Heart right ventricle (tissue), 16 donors: ENCODE measurements at regions not wholly inside any gene's neighbourhood (a gene's known extent, or its start where the extent isn't known, plus 50 kb on each side); places are given as distances from the start of the nearest gene placed in this dataset.

Experiments
- ATAC-seq, 8 donors: fragments of 200-7000 bp; cut with Tn5 transposase; one replicate each; pipeline ENCODE4 v1.9.1; 2020; ENCODE audit warnings: mild to moderate bottlenecking in 8 of 8, moderate library complexity in 8 of 8, moderate number of reproducible peaks in 1 of 8
- DNase-seq, 2 donors: peaks; one replicate each; pipeline ENCODE4 v3.0.0-alpha.2; 2020
- H3K27ac ChIP-seq, 10 donors: fragments of 200-600 bp; sonication (generic) in 2 of 10; one replicate each; pipeline versions ENCODE4 v1.5.0 to v1.8.0; 2020 to 2022; ENCODE audit warnings: mild to moderate bottlenecking in 3 of 10
- H3K27me3 ChIP-seq, 7 donors: fragments of 200-600 bp; one replicate each; pipeline ENCODE4 v1.8.0; 2021 to 2022; ENCODE audit warnings: mild to moderate bottlenecking in 2 of 7
- H3K36me3 ChIP-seq, 9 donors: fragments of 200-600 bp; sonication (generic) in 1 of 9; one replicate each; pipeline versions ENCODE4 v1.5.0 to v1.8.0; 2020 to 2022; ENCODE audit warnings: mild to moderate bottlenecking in 2 of 9
- H3K4me1 ChIP-seq, 9 donors: fragments of 200-600 bp; sonication (generic) in 1 of 9; one replicate each; pipeline versions ENCODE4 v1.5.0 to v1.8.0; 2020 to 2022; ENCODE audit warnings: mild to moderate bottlenecking in 4 of 9
- H3K4me3 ChIP-seq, 10 donors: fragments of 200-600 bp; sonication (generic) in 2 of 10; one replicate each; pipeline versions ENCODE4 v1.5.0 to v1.8.0; 2020 to 2022; ENCODE audit warnings: mild to moderate bottlenecking in 7 of 10, moderate library complexity in 2 of 10
- H3K9me3 ChIP-seq, 11 donors: fragments of 200-600 bp in 10 of 11; sonication (generic) in 2 of 11; one replicate each; pipeline versions ENCODE4 v1.5.0 to v1.8.0; 2013 to 2022; ENCODE audit warnings: mild to moderate bottlenecking in 2 of 11, control low read depth in 1 of 11, moderate library complexity in 1 of 11
- WGBS, 2 donors: extraction: QIAGEN DNeasy Blood & Tissue Kit; methylation state at CpG; one replicate each; pipeline ENCODE4 v1.1.7; 2013; ENCODE audit warnings: inconsistent platforms in 1 of 2; 5-methylcytosine and 5-hydroxymethylcytosine counted together
- intact Hi-C, 10 donors: fragments of 100-400 bp; cut with DNase I; formaldehyde crosslinking; loops; one replicate each; pipeline versions ENCODE4 v1.11.1 to v1.14.2; 2022
- TF ChIP-seq, protein P1 (sequence below), 9 donors: fragments of 200-600 bp; sonication (generic) in 2 of 9; IDR thresholded peaks; one replicate each; pipeline versions ENCODE4 v1.5.0 to v1.8.0; 2021 to 2022; ENCODE audit warnings: antibody characterized with exemption in 9 of 9, mild to moderate bottlenecking in 5 of 9, moderate library complexity in 1 of 9
- donor health status: Arrhythmogenic right ventricular cardiomyopathy.
- donor health status: ischemic (EF 13 %, LVEDD 7.1; RV severe dilation, severe dysfunction).
- donor health status: healthy with polysubstance abuse.
- donor health status: DM: no; HTN: yes; CAD: no.
- donor health status: DM: no; HTN: no; CAD: no.
- donor health status: ischemic (EF 25% LVEDD 6.9; RV normal size, moderate dysfunction).
- donor health status: ischemic (EF 25% LVEDD 5.7; RV mildly dilated, moderate dysfunction).
- donor health status: healthy.
- donor health status: DM: yes; HTN: yes; CAD: no.
- donor health status: Ischemic cardiomyopathy.
- donor health status: ischemic (EF 35%, LVEDD 5.7; RV mildly dilated, moderate dysfunction).
- donor health status: nonischemic (EF 11% LVEDD 7.7; RV severe dilation, severe dysfunction).
- donor health status: DM: yes; HTN: yes; CAD: no.
- donor health status: PGD.
- donor health status: ischemic (EF 29% LVEDD 5.4; RV normal size, mild dysfunction).
- donor health status: nonischemic (EF 23%, LVEDD 6.1; RV moderate dilation, normal function).

DNA sequence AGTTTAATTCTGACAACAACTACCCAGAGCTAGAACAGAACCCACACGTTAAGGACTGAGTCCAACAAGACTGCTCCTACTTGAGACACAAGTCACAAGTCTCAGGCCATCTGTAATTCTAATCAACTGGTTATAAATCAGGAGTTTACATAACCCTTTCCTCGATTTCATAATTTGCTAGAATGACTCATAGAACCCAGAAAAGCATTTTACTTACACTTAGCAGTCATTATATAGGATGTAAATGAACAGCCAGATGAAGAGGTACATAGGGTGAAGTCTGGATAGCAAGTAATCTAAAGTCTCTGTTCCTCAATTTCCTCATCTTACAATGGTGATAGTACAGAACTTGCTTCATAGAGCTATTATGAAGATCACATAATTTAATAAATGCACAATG is 1018.2 kb downstream of the DIPK2A start:
- peaks cover 0 to 4% (median 0%) of the 10 kb centered on the region in 11 donors for H3K9me3 ChIP-seq
- H3K4me3 ChIP-seq: no peak overlapping the region
- H3K27me3 ChIP-seq: no peaks in the 10 kb centered on the region
- DNase-seq: no peak
- no peak overlapping the region for H3K27ac ChIP-seq
- no peak for ATAC-seq
- TF ChIP-seq, protein P1, sequence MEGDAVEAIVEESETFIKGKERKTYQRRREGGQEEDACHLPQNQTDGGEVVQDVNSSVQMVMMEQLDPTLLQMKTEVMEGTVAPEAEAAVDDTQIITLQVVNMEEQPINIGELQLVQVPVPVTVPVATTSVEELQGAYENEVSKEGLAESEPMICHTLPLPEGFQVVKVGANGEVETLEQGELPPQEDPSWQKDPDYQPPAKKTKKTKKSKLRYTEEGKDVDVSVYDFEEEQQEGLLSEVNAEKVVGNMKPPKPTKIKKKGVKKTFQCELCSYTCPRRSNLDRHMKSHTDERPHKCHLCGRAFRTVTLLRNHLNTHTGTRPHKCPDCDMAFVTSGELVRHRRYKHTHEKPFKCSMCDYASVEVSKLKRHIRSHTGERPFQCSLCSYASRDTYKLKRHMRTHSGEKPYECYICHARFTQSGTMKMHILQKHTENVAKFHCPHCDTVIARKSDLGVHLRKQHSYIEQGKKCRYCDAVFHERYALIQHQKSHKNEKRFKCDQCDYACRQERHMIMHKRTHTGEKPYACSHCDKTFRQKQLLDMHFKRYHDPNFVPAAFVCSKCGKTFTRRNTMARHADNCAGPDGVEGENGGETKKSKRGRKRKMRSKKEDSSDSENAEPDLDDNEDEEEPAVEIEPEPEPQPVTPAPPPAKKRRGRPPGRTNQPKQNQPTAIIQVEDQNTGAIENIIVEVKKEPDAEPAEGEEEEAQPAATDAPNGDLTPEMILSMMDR (IDR thresholded peaks at IDR 0.05): no peak
- 48 to 68% methylated on average over 2 of the region's 2 CpGs for WGBS, 2 donors
- H3K4me1 ChIP-seq: no peaks in the 10 kb centered on the region
- no peaks in the 10 kb centered on the region for H3K36me3 ChIP-seq
- intact Hi-C loops: no loop called here

- Histone ChIP-seq H3K27me3 (no peaks in the 10 kb centered on the region), H3K36me3 (no peaks in the 10 kb centered on the region), H3K4me3 (no peak overlapping the region), H3K27ac (no peak overlapping the region), H3K9me3 (peaks cover 0 to 20% (median 0%) of the 10 kb centered on the region in 11 donors), H3K4me1 (no peaks in the 10 kb centered on the region)
- ATAC-seq (no peak), DNase-seq (no peak)
- intact Hi-C loops: no loop called here
- TF ChIP-seq, protein P1 (IDR thresholded peaks at IDR 0.05): no peak
- 76 to 85% methylated on average over 1 of the region's 1 CpG for WGBS, 2 donors
Measured at GRCh38 chr3:144995856-144996255, 1024.2 kb downstream of the DIPK2A start.

GRCh38 chr3:145005427-145005826 is 1033.8 kb downstream of the DIPK2A start:
- TF ChIP-seq, protein P1 (IDR thresholded peaks at IDR 0.05): no peak
- WGBS, 2 donors: 75 to 81% methylated on average over 4 of the region's 4 CpGs
- no peak overlapping the region for H3K27ac ChIP-seq
- no peaks in the 10 kb centered on the region for H3K4me1 ChIP-seq
- intact Hi-C loops: no loop called here
- no peaks in the 10 kb centered on the region for H3K36me3 ChIP-seq
- H3K9me3 ChIP-seq: peaks cover 0 to 23% (median 0%) of the 10 kb centered on the region in 11 donors
- H3K27me3 ChIP-seq: no peaks in the 10 kb centered on the region
- no peak overlapping the region for H3K4me3 ChIP-seq
- DNase-seq: no peak
- ATAC-seq: no peak

DNA sequence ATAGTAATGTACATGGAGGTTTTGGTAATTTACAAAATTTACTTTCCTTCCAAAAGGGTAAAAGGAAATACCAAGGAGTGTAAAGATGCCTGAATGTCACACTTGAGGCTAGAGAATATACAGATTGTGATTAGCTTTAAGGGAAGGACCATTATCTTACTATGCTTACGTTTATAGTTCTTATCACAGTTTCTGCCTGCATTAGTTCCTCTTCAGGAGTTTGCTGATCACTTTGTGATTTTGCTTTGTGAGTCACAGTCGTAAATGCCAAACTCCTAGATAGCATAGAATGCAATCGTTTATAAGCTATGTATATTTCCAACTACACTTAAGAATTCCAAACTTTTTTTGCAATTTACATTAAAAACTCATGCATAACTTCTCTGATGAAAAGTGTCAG is 1034.6 kb downstream of the DIPK2A start:
- TF ChIP-seq, protein P1 (IDR thresholded peaks at IDR 0.05): no peak
- no peaks in the 10 kb centered on the region for H3K4me1 ChIP-seq
- H3K4me3 ChIP-seq: no peak overlapping the region
- H3K27ac ChIP-seq: no peak overlapping the region
- DNase-seq: no peak
- ATAC-seq: no peak
- WGBS, 2 donors: 26 to 34% methylated on average over 3 of the region's 3 CpGs
- peaks cover 0 to 17% (median 0%) of the 10 kb centered on the region in 11 donors for H3K9me3 ChIP-seq
- H3K27me3 ChIP-seq: no peaks in the 10 kb centered on the region
- H3K36me3 ChIP-seq: no peaks in the 10 kb centered on the region
- intact Hi-C loops: no loop called here
